ENCODE measurements at regions not wholly inside any gene's neighbourhood (a gene's known extent, or its start where the extent isn't known, plus 50 kb on each side); places are given as distances from the start of the nearest gene placed in this dataset.

DNA sequence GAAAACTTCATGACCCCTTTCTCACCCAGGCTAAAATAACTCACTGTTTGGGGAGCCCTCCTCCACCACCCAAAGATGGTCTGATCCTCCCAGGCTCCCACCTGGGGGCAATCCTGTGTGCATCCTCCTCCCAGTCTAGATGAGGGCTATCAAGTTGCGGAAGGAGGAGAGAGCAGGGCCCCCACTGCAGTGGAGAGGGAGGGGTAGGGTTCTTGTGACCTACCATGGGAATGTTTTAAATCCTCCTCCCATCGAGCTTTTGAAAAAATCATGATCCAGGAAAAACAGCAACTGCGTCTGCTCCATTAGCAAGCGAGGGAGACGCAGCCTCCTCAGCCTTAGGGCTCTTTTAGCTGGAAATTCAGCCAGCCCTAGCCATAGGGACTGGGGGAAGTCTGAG is 80.0 kb downstream of the NAV1 start:
- DNase-seq = no peak
- no peak overlapping the region for H3K27ac ChIP-seq
- H3K27me3 ChIP-seq = no peaks in the 10 kb centered on the region
- no peak for TF ChIP-seq POLR2A (IDR thresholded peaks at IDR 0.05)
- TF ChIP-seq, protein P1, sequence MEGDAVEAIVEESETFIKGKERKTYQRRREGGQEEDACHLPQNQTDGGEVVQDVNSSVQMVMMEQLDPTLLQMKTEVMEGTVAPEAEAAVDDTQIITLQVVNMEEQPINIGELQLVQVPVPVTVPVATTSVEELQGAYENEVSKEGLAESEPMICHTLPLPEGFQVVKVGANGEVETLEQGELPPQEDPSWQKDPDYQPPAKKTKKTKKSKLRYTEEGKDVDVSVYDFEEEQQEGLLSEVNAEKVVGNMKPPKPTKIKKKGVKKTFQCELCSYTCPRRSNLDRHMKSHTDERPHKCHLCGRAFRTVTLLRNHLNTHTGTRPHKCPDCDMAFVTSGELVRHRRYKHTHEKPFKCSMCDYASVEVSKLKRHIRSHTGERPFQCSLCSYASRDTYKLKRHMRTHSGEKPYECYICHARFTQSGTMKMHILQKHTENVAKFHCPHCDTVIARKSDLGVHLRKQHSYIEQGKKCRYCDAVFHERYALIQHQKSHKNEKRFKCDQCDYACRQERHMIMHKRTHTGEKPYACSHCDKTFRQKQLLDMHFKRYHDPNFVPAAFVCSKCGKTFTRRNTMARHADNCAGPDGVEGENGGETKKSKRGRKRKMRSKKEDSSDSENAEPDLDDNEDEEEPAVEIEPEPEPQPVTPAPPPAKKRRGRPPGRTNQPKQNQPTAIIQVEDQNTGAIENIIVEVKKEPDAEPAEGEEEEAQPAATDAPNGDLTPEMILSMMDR (IDR thresholded peaks at IDR 0.05) = no peak
- no peaks in the 10 kb centered on the region for H3K36me3 ChIP-seq
- H3K9me3 ChIP-seq = no peaks in the 10 kb centered on the region
- no peak overlapping the region for H3K4me3 ChIP-seq
- H3K4me1 ChIP-seq = no peaks in the 10 kb centered on the region
- intact Hi-C loops (cut with DNase I; ENCODE audit: low total_unique reads) = no loop called here

- Histone ChIP-seq H3K27me3 (no peaks in the 10 kb centered on the region), H3K4me1 (no peaks in the 10 kb centered on the region), H3K9me3 (no peaks in the 10 kb centered on the region), H3K4me3 (no peak overlapping the region), H3K36me3 (no peaks in the 10 kb centered on the region), H3K27ac (no peak overlapping the region)
- intact Hi-C loops (cut with DNase I; ENCODE audit: low total_unique reads) = no loop called here
- TF ChIP-seq, protein P1 (IDR thresholded peaks at IDR 0.05) = no peak
- TF ChIP-seq POLR2A (IDR thresholded peaks at IDR 0.05) = no peak
- DNase-seq = no peak
Observed at GRCh38 chr1:201619513-201619912, 80.6 kb downstream of the NAV1 start.

DNA sequence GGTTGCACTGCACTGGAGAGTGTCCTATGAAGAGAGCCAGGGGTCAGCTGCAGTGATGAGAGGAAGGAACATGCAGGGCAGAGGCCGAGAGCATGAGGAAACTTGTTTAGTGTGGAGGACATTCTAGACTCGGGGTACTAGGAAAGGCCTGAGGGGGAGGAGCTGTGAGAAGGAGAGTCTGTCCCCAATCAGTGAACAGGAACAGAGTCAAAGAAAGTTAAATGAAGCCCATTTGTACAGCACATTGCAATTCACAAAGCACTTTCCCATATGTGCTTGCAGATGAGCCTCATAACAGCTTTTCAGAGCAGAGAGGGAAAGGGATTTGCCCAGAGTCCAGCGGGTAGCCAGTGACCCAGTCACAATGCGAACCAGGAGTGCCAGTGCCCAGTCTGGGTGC is 83.4 kb downstream of the NAV1 start:
- H3K36me3 ChIP-seq = no peaks in the 10 kb centered on the region
- no peaks in the 10 kb centered on the region for H3K9me3 ChIP-seq
- H3K4me1 ChIP-seq = peaks cover 0 to 7% of the 10 kb centered on the region in 2 donors
- H3K4me3 ChIP-seq = no peak overlapping the region
- DNase-seq = no peak
- no peaks in the 10 kb centered on the region for H3K27me3 ChIP-seq
- H3K27ac ChIP-seq = no peak overlapping the region
- intact Hi-C loops (cut with DNase I; ENCODE audit: low total_unique reads) = no loop called here
- TF ChIP-seq, protein P1 (IDR thresholded peaks at IDR 0.05) = no peak
- TF ChIP-seq POLR2A (IDR thresholded peaks at IDR 0.05) = no peak

DNA sequence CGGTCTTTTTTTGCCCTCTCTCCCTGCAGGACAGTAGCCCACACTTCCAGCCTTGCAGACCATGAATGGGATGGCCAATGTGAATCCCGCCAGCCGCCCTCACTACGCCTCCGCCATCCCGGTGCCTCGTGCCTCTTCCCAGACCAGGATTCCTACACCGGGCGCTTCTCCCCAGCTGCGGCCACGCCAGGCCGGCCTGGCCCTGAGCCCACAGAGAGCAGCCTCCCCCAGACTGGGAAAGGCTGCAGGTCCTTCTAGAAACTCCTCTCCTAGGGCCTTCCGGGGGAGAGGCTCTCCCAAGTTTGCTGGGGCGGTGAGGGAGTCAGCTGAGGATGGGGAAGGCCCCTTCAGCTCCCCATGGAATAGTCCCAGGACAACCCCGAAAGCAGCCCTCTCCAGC is 83.9 kb downstream of the NAV1 start:
- no peak overlapping the region for H3K27ac ChIP-seq
- peak in 1 of 2 donors; percentile 57 for DNase-seq
- peaks cover 0 to 7% of the 10 kb centered on the region in 2 donors for H3K4me1 ChIP-seq
- no peak overlapping the region for H3K4me3 ChIP-seq
- H3K36me3 ChIP-seq = no peaks in the 10 kb centered on the region
- no peaks in the 10 kb centered on the region for H3K27me3 ChIP-seq
- intact Hi-C loops (cut with DNase I; ENCODE audit: low total_unique reads) = no loop called here
- H3K9me3 ChIP-seq = no peaks in the 10 kb centered on the region
- TF ChIP-seq, protein P1 (IDR thresholded peaks at IDR 0.05) = no peak
- TF ChIP-seq POLR2A (IDR thresholded peaks at IDR 0.05) = no peak

GRCh38 chr1:201624741-201625225 is 85.9 kb downstream of the NAV1 start:
- no peak for TF ChIP-seq POLR2A (IDR thresholded peaks at IDR 0.05)
- TF ChIP-seq, protein P1 (IDR thresholded peaks at IDR 0.05) = no peak
- DNase-seq = no peak
- intact Hi-C loops (cut with DNase I; ENCODE audit: low total_unique reads) = no loop called here
- Histone ChIP-seq H3K36me3 (no peaks in the 10 kb centered on the region), H3K27ac (no peak overlapping the region), H3K9me3 (no peaks in the 10 kb centered on the region), H3K27me3 (no peaks in the 10 kb centered on the region), H3K4me1 (peaks cover 0 to 7% of the 10 kb centered on the region in 2 donors), H3K4me3 (no peak overlapping the region)
